ENCODE measurements at regions not wholly inside any gene's neighbourhood (a gene's known extent, or its start where the extent isn't known, plus 50 kb on each side); places are given as distances from the start of the nearest gene placed in this dataset.

- 28 to 43% methylated on average over 1 of the region's 1 CpG for WGBS, 2 donors
- Histone ChIP-seq H3K9me3 (no peaks in the 10 kb centered on the region), H3K36me3 (no peaks in the 10 kb centered on the region), H3K4me3 (no peak overlapping the region), H3K4me1 (no peaks in the 10 kb centered on the region), H3K27ac (no peak overlapping the region), H3K27me3 (no peaks in the 10 kb centered on the region)
- no peak for ATAC-seq
- TF ChIP-seq CTCF (IDR thresholded peaks at IDR 0.05), result no peak
- DNase-seq, result no peak
- no peak for FAIRE-seq
- intact Hi-C loops (cut with DNase I), result no loop called here
Measured at GRCh38 chr5:23014266-23014665, 161.1 kb upstream of the CDH12 start.

- Histone ChIP-seq H3K27ac (no peak overlapping the region), H3K36me3 (no peaks in the 10 kb centered on the region), H3K4me1 (no peaks in the 10 kb centered on the region), H3K27me3 (no peaks in the 10 kb centered on the region), H3K4me3 (no peak overlapping the region), H3K9me3 (no peaks in the 10 kb centered on the region)
- WGBS, 2 donors, result 41 to 58% methylated on average over 4 of the region's 4 CpGs
- no peak for ATAC-seq
- TF ChIP-seq CTCF (IDR thresholded peaks at IDR 0.05), result no peak
- intact Hi-C loops (cut with DNase I), result no loop called here
- no peak for FAIRE-seq
- DNase-seq, result no peak
Measured at GRCh38 chr5:23013395-23013998, 160.4 kb upstream of the CDH12 start.

- no peak for DNase-seq
- intact Hi-C loops (cut with DNase I), result no loop called here
- WGBS, 2 donors, result 49 to 62% methylated on average over 5 of the region's 5 CpGs
- Histone ChIP-seq H3K27ac (no peak overlapping the region), H3K4me1 (no peaks in the 10 kb centered on the region), H3K4me3 (no peak overlapping the region), H3K36me3 (no peaks in the 10 kb centered on the region), H3K9me3 (no peaks in the 10 kb centered on the region), H3K27me3 (no peaks in the 10 kb centered on the region)
- no peak for TF ChIP-seq CTCF (IDR thresholded peaks at IDR 0.05)
- no peak for FAIRE-seq
- no peak for ATAC-seq
Measured at GRCh38 chr5:23012842-23013241, 159.7 kb upstream of the CDH12 start.

- Histone ChIP-seq H3K36me3 (no peaks in the 10 kb centered on the region), H3K9me3 (no peaks in the 10 kb centered on the region), H3K4me1 (no peaks in the 10 kb centered on the region), H3K27me3 (no peaks in the 10 kb centered on the region), H3K4me3 (no peak overlapping the region), H3K27ac (no peak overlapping the region)
- WGBS, 2 donors, result 58% methylated on average over 1 of the region's 1 CpG
- no peak for TF ChIP-seq CTCF (IDR thresholded peaks at IDR 0.05)
- intact Hi-C loops (cut with DNase I), result no loop called here
- ATAC-seq (no peak), DNase-seq (no peak), FAIRE-seq (no peak)
Measured at GRCh38 chr5:23007762-23008161, 154.6 kb upstream of the CDH12 start.

GRCh38 chr5:23007236-23007635 is 154.1 kb upstream of the CDH12 start:
- no peak for TF ChIP-seq CTCF (IDR thresholded peaks at IDR 0.05)
- intact Hi-C loops (cut with DNase I), result no loop called here
- no peaks in the 10 kb centered on the region for H3K36me3 ChIP-seq
- H3K9me3 ChIP-seq, result no peaks in the 10 kb centered on the region
- H3K27me3 ChIP-seq, result no peaks in the 10 kb centered on the region
- WGBS, 2 donors, result 45 to 60% methylated on average over 1 of the region's 1 CpG
- FAIRE-seq, result no peak
- ATAC-seq, result no peak
- no peak overlapping the region for H3K27ac ChIP-seq
- H3K4me3 ChIP-seq, result no peak overlapping the region
- no peaks in the 10 kb centered on the region for H3K4me1 ChIP-seq
- DNase-seq, result no peak

Data from pancreas (tissue), 10 donors.